ENCODE measurements at regions not wholly inside any gene's neighbourhood (a gene's known extent, or its start where the extent isn't known, plus 50 kb on each side); places are given as distances from the start of the nearest gene placed in this dataset.

GRCh38 chr1:57791497-57791896 is 367.6 kb upstream of the DAB1 start:
- intact Hi-C loops (cut with micrococcal nuclease), result no loop called here
- DNase-seq (ENCODE audit: extremely low read depth in 1 of 4, low spot score in 3 of 4) (no peak), FAIRE-seq (no peak), ATAC-seq (no peak)
- H3K9ac ChIP-seq (ENCODE audit: insufficient read depth in 1 of 2, low read depth in 2 of 2, low read length in 2 of 2), result no peak overlapping the region
- in situ Hi-C loops (cut with MboI), result no loop called here
- ChIA-PET POLR2A (no interaction called here), CTCF (ENCODE audit: low intra/inter-chr PET ratio) (no interaction called here)
- H3K4me3 ChIP-seq, result no peak overlapping the region
- H3K36me3 ChIP-seq (ENCODE audit: control insufficient read depth, insufficient read depth, low read length), result no peaks in the 10 kb centered on the region
- no peaks in the 10 kb centered on the region for H3K79me2 ChIP-seq (ENCODE audit: control insufficient read depth, insufficient read depth, low read length)
- BruUV-seq (replicated peaks), result no TSS peak
- no peaks in the 10 kb centered on the region for H3K27me3 ChIP-seq (ENCODE audit: control insufficient read depth in 2 of 2, insufficient read depth in 2 of 2, low read length in 2 of 2)
- H4K20me1 ChIP-seq (replicated peaks; ENCODE audit: control insufficient read depth, insufficient read depth, low read length), result no peaks in the 10 kb centered on the region
- TF ChIP-seq MAFK (IDR thresholded peaks at IDR 0.05; ENCODE audit: low read length), result no peak
- no peak for TF ChIP-seq POLR2B (IDR thresholded peaks at IDR 0.05; ENCODE audit: low read depth, partially characterized antibody)
- no peak for TF ChIP-seq RBFOX2 (IDR thresholded peaks at IDR 0.05; ENCODE audit: low read depth, low read length)
- no peak for TF ChIP-seq HIVEP1 (CRISPR knock-in tag; IDR thresholded peaks at IDR 0.05)
- TF ChIP-seq ZNF75A (CRISPR knock-in tag; IDR thresholded peaks at IDR 0.05), result no peak
- TF ChIP-seq HMG20B (CRISPR knock-in tag; IDR thresholded peaks at IDR 0.05), result no peak
- no peak for TF ChIP-seq TBP (optimal IDR thresholded peaks at IDR 0.05; ENCODE audit: low read depth, low read length)
- TF ChIP-seq HBP1 (CRISPR knock-in tag; IDR thresholded peaks at IDR 0.05), result no peak
- TF ChIP-seq HNRNPK (IDR thresholded peaks at IDR 0.05; ENCODE audit: low read depth, low read length, poor library complexity, severe bottlenecking), result no peak
- TF ChIP-seq ZNF140 (CRISPR knock-in tag; IDR thresholded peaks at IDR 0.05), result no peak
- H3K27ac ChIP-seq (ENCODE audit: extremely low read depth, low read depth, low read length), result no peak overlapping the region
- H3K9me3 ChIP-seq (replicated peaks; ENCODE audit: control insufficient read depth, insufficient read depth, low read depth, low read length), result no peaks in the 10 kb centered on the region
- no peaks in the 10 kb centered on the region for H3K9me1 ChIP-seq (ENCODE audit: control insufficient read depth, insufficient read depth, low read length)
- WGBS (ENCODE audit: insufficient coverage, low coverage, missing lambda C conversion rate), result 0% methylated on average over 3 of the region's 3 CpGs
- H3K4me2 ChIP-seq (ENCODE audit: insufficient read depth, low read length), result no peak overlapping the region
- H2AFZ ChIP-seq (ENCODE audit: low read depth, low read length), result no peak overlapping the region
- no peaks in the 10 kb centered on the region; a peak in 1 of 5 replicates for H3K4me1 ChIP-seq (replicated peaks in 1 of 2; ENCODE audit: control insufficient read depth in 2 of 2, insufficient read depth in 2 of 2, low read length in 2 of 2)

All from K562 (cell line).